ENCODE measurements at regions not wholly inside any gene's neighbourhood (a gene's known extent, or its start where the extent isn't known, plus 50 kb on each side); places are given as distances from the start of the nearest gene placed in this dataset.
A peak's percentile ranks its signal among the peaks of the same experiment; 100 is the strongest.

DNA sequence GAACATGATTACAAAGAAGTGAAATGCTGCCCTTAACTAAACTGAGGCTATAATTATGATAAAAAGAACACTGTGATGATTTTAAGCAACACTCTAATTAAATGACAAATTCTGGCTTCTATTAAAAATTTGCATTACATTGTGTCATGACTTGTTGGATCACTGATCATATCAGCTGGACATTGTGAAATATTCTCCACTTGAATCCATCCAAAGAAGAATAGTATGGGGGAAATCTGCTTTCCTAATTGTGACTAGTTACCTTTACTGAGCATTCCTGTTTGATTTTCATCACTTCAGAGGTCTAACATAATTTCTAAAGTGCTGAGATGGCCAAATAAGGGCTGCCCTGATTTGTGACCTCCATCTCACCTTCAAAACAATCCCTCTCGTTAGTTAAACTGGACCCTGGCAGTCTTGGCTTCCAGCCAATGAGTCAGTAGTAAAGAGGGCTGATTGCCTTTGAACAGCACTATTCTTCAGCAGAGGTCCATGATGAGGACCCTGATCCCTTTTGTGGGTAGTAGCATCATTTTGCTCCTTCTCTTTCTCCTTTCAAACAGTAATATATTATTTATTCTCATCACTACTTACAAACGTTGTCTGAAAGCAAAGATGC, 53.5 kb upstream of the LEKR1 start:
- WGBS, result 25% methylated on average over 2 of the region's 2 CpGs
- DNase-seq (ENCODE audit: low spot score), result peak; percentile 46

DNA sequence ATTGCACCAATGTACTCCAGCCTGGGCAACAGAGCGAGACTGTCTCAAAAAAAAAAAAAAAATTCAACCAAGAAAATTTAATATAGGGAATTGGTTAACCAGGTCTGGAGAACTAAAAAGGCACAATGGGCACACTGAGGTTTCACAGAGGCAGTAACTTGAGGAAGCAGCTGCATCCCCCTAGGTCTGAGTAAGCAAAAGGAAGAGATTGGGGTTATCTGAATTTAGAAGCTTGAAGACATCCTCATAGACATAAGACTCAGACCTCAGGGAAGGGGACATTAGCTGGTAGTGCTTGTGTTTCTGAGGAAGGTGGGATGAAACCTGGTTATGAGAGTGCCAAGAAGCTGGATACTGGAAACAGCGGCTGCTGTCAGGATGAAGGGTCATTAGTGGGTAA, 50.1 kb upstream of the LEKR1 start:
- no peak overlapping the region for H3K4me3 ChIP-seq (ENCODE audit: low read depth in 1 of 3, low read length in 3 of 3)
- H3K4me1 ChIP-seq (ENCODE audit: control insufficient read depth in 4 of 4, insufficient read depth in 4 of 4, low read length in 3 of 4), result no peaks in the 10 kb centered on the region
- DNase-seq (ENCODE audit: low spot score), result no peak
- no peak overlapping the region for H3K9ac ChIP-seq (ENCODE audit: low read depth in 1 of 2, low read length in 2 of 2)
- H3K9me3 ChIP-seq (ENCODE audit: control insufficient read depth in 4 of 4, low read length in 3 of 4), result no peaks in the 10 kb centered on the region
- H3K27me3 ChIP-seq (ENCODE audit: control insufficient read depth in 4 of 4, insufficient read depth in 4 of 4, low read length in 3 of 4), result no peaks in the 10 kb centered on the region
- H3K27ac ChIP-seq (ENCODE audit: low read depth in 1 of 2, low read length in 2 of 2), result no peak overlapping the region
- TF ChIP-seq GABPA (IDR thresholded peaks at IDR 0.05 in 1 of 2, conservative IDR thresholded peaks at IDR 0.05 in 1 of 2) (no peak), HNF4A (conservative IDR thresholded peaks at IDR 0.05) (no peak), TAF1 (conservative IDR thresholded peaks at IDR 0.05) (no peak), YY1 (IDR thresholded peaks at IDR 0.05) (no peak)
- TF ChIP-seq, protein P1, sequence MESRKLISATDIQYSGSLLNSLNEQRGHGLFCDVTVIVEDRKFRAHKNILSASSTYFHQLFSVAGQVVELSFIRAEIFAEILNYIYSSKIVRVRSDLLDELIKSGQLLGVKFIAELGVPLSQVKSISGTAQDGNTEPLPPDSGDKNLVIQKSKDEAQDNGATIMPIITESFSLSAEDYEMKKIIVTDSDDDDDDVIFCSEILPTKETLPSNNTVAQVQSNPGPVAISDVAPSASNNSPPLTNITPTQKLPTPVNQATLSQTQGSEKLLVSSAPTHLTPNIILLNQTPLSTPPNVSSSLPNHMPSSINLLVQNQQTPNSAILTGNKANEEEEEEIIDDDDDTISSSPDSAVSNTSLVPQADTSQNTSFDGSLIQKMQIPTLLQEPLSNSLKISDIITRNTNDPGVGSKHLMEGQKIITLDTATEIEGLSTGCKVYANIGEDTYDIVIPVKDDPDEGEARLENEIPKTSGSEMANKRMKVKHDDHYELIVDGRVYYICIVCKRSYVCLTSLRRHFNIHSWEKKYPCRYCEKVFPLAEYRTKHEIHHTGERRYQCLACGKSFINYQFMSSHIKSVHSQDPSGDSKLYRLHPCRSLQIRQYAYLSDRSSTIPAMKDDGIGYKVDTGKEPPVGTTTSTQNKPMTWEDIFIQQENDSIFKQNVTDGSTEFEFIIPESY (IDR thresholded peaks at IDR 0.05), result no peak
- TF ChIP-seq, protein P2, sequence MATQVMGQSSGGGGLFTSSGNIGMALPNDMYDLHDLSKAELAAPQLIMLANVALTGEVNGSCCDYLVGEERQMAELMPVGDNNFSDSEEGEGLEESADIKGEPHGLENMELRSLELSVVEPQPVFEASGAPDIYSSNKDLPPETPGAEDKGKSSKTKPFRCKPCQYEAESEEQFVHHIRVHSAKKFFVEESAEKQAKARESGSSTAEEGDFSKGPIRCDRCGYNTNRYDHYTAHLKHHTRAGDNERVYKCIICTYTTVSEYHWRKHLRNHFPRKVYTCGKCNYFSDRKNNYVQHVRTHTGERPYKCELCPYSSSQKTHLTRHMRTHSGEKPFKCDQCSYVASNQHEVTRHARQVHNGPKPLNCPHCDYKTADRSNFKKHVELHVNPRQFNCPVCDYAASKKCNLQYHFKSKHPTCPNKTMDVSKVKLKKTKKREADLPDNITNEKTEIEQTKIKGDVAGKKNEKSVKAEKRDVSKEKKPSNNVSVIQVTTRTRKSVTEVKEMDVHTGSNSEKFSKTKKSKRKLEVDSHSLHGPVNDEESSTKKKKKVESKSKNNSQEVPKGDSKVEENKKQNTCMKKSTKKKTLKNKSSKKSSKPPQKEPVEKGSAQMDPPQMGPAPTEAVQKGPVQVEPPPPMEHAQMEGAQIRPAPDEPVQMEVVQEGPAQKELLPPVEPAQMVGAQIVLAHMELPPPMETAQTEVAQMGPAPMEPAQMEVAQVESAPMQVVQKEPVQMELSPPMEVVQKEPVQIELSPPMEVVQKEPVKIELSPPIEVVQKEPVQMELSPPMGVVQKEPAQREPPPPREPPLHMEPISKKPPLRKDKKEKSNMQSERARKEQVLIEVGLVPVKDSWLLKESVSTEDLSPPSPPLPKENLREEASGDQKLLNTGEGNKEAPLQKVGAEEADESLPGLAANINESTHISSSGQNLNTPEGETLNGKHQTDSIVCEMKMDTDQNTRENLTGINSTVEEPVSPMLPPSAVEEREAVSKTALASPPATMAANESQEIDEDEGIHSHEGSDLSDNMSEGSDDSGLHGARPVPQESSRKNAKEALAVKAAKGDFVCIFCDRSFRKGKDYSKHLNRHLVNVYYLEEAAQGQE (IDR thresholded peaks at IDR 0.05), result no peak
- TF ChIP-seq, protein P3, sequence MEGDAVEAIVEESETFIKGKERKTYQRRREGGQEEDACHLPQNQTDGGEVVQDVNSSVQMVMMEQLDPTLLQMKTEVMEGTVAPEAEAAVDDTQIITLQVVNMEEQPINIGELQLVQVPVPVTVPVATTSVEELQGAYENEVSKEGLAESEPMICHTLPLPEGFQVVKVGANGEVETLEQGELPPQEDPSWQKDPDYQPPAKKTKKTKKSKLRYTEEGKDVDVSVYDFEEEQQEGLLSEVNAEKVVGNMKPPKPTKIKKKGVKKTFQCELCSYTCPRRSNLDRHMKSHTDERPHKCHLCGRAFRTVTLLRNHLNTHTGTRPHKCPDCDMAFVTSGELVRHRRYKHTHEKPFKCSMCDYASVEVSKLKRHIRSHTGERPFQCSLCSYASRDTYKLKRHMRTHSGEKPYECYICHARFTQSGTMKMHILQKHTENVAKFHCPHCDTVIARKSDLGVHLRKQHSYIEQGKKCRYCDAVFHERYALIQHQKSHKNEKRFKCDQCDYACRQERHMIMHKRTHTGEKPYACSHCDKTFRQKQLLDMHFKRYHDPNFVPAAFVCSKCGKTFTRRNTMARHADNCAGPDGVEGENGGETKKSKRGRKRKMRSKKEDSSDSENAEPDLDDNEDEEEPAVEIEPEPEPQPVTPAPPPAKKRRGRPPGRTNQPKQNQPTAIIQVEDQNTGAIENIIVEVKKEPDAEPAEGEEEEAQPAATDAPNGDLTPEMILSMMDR (IDR thresholded peaks at IDR 0.05; ENCODE audit: low read depth, low read length, missing input control), result no peak
- H3K36me3 ChIP-seq (ENCODE audit: control insufficient read depth in 4 of 4, insufficient read depth in 3 of 4, low read depth in 1 of 4, low read length in 3 of 4), result no peaks in the 10 kb centered on the region
- WGBS, result 88% methylated on average over 2 of the region's 2 CpGs

More for the DNA sequence above, 53.5 kb upstream of the LEKR1 start:
- H3K27ac ChIP-seq (ENCODE audit: low read depth in 1 of 2, low read length in 2 of 2), result no peak overlapping the region
- TF ChIP-seq YY1 (IDR thresholded peaks at IDR 0.05) (no peak), HNF4A (conservative IDR thresholded peaks at IDR 0.05) (no peak), JUND (IDR thresholded peaks at IDR 0.05) (no peak), RXRA (IDR thresholded peaks at IDR 0.05) (no peak), FOXA1 (IDR thresholded peaks at IDR 0.05) (no peak), NR2F2 (IDR thresholded peaks at IDR 0.05) (no peak), SP1 (IDR thresholded peaks at IDR 0.05) (no peak), EGR1 (IDR thresholded peaks at IDR 0.05; ENCODE audit: low read depth in 2 of 2) (no peak)
- TF ChIP-seq, protein P4, sequence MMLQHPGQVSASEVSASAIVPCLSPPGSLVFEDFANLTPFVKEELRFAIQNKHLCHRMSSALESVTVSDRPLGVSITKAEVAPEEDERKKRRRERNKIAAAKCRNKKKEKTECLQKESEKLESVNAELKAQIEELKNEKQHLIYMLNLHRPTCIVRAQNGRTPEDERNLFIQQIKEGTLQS (IDR thresholded peaks at IDR 0.05), result no peak
- TF ChIP-seq, protein P1 (IDR thresholded peaks at IDR 0.05), result no peak
- TF ChIP-seq, protein P3 (IDR thresholded peaks at IDR 0.05; ENCODE audit: low read depth, low read length, missing input control), result no peak
- H3K27me3 ChIP-seq (ENCODE audit: control insufficient read depth in 4 of 4, insufficient read depth in 4 of 4, low read length in 3 of 4), result no peaks in the 10 kb centered on the region
- no peaks in the 10 kb centered on the region for H3K36me3 ChIP-seq (ENCODE audit: control insufficient read depth in 4 of 4, insufficient read depth in 3 of 4, low read depth in 1 of 4, low read length in 3 of 4)
- no peak overlapping the region for H3K4me3 ChIP-seq (ENCODE audit: low read depth in 1 of 3, low read length in 3 of 3)
- H3K9me3 ChIP-seq (ENCODE audit: control insufficient read depth in 4 of 4, low read length in 3 of 4), result no peaks in the 10 kb centered on the region
- H3K9ac ChIP-seq (ENCODE audit: low read depth in 1 of 2, low read length in 2 of 2), result no peak overlapping the region
- H3K4me1 ChIP-seq (ENCODE audit: control insufficient read depth in 4 of 4, insufficient read depth in 4 of 4, low read length in 3 of 4), result no peaks in the 10 kb centered on the region

Measured in liver (tissue), 8 donors.